Nephron progenitor cell (in vitro differentiated cells): ENCODE measurements at regions not wholly inside any gene's neighbourhood (a gene's known extent, or its start where the extent isn't known, plus 50 kb on each side); places are given as distances from the start of the nearest gene placed in this dataset.
"Not testable (repeated sequence)": the region's sequence is repeated elsewhere in the genome, so short reads cannot be mapped to it uniquely, and the experiment has no call there.

Experiments used
- DNase-seq: peaks from one replicate; pipeline ENCODE4 v3.0.0; 2021
- H3K27ac Mint-ChIP-seq: 2 replicates; pipeline ENCODE4 v1.8.0; 2021; ENCODE audit warnings: mild to moderate bottlenecking, moderate library complexity, mixed read lengths
- H3K27me3 Mint-ChIP-seq: 2 replicates; pipeline ENCODE4 v1.8.0; 2021; ENCODE audit warnings: mild to moderate bottlenecking, low read depth, mixed read lengths; ENCODE audit not compliant: poor library complexity
- H3K36me3 Mint-ChIP-seq: 2 replicates; pipeline ENCODE4 v1.8.0; 2021; ENCODE audit warnings: low read depth, mixed read lengths
- H3K4me1 Mint-ChIP-seq: 2 replicates; pipeline ENCODE4 v1.8.0; 2021; ENCODE audit warnings: mixed read lengths
- H3K4me3 Mint-ChIP-seq: 2 replicates; pipeline ENCODE4 v1.8.0; 2021; ENCODE audit warnings: mild to moderate bottlenecking, moderate library complexity, mixed read lengths
- H3K9me3 Mint-ChIP-seq: 2 replicates; pipeline ENCODE4 v1.8.0; 2021; ENCODE audit warnings: mild to moderate bottlenecking, moderate library complexity, mixed read lengths
- CTCF ChIP-seq: fragments of 200-600 bp; sonication (generic); IDR thresholded peaks from 2 replicates; pipeline ENCODE4 v1.5.0; 2021; ENCODE audit warnings: antibody characterized with exemption

- H3K36me3 Mint-ChIP-seq: no peaks in the 10 kb centered on the region
- peaks cover 10% of the 10 kb centered on the region for H3K4me1 Mint-ChIP-seq
- H3K27me3 Mint-ChIP-seq: peaks cover 48% of the 10 kb centered on the region
- H3K4me3 Mint-ChIP-seq: no peak overlapping the region
- no peaks in the 10 kb centered on the region for H3K9me3 Mint-ChIP-seq
- DNase-seq: no peak
- TF ChIP-seq CTCF: no peak
- H3K27ac Mint-ChIP-seq: no peak overlapping the region
Observed at GRCh38 chr13:112219740-112220139, 152.8 kb downstream of the SOX1 start.

GRCh38 chr13:112220296-112220875, 153.4 kb downstream of the SOX1 start:
- H3K4me3 Mint-ChIP-seq: no peak overlapping the region
- H3K9me3 Mint-ChIP-seq: no peaks in the 10 kb centered on the region
- H3K27ac Mint-ChIP-seq: no peak overlapping the region
- peaks cover 45% of the 10 kb centered on the region for H3K27me3 Mint-ChIP-seq
- DNase-seq: no peak
- H3K4me1 Mint-ChIP-seq: peaks cover 10% of the 10 kb centered on the region
- no peak for TF ChIP-seq CTCF
- no peaks in the 10 kb centered on the region for H3K36me3 Mint-ChIP-seq

- H3K4me3 Mint-ChIP-seq: no peak overlapping the region
- H3K4me1 Mint-ChIP-seq: peaks cover 10% of the 10 kb centered on the region
- no peaks in the 10 kb centered on the region for H3K36me3 Mint-ChIP-seq
- no peaks in the 10 kb centered on the region for H3K9me3 Mint-ChIP-seq
- TF ChIP-seq CTCF: no peak
- DNase-seq: no peak
- H3K27ac Mint-ChIP-seq: no peak overlapping the region
- peaks cover 43% of the 10 kb centered on the region for H3K27me3 Mint-ChIP-seq
Observed at GRCh38 chr13:112220925-112221324, 154.0 kb downstream of the SOX1 start.

DNA sequence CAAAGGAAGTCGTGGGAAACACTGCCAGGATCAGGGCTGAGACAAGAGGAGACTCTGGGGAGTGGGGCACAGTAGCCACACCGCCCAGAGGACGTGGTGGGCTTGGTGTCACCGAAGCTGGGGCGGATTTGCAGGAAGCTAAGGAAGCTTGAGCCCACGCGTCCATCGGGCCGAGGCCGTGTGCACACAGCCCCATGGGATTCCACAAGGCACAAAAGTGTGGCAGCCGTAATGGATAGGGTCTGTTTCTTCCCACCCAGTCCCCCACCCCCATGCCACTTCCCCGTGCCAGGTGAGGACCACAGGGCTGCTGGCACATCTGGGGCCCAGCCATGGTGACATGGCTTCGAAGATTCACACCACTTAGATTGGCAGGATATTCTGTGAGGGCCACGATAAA, 153.2 kb upstream of the SPACA7 start:
- no peaks in the 10 kb centered on the region for H3K36me3 Mint-ChIP-seq
- peaks cover 36% of the 10 kb centered on the region for H3K27me3 Mint-ChIP-seq
- DNase-seq: no peak
- no peaks in the 10 kb centered on the region for H3K9me3 Mint-ChIP-seq
- no peak for TF ChIP-seq CTCF
- no peak overlapping the region for H3K4me3 Mint-ChIP-seq
- H3K27ac Mint-ChIP-seq: no peak overlapping the region
- peaks cover 5% of the 10 kb centered on the region for H3K4me1 Mint-ChIP-seq

DNA sequence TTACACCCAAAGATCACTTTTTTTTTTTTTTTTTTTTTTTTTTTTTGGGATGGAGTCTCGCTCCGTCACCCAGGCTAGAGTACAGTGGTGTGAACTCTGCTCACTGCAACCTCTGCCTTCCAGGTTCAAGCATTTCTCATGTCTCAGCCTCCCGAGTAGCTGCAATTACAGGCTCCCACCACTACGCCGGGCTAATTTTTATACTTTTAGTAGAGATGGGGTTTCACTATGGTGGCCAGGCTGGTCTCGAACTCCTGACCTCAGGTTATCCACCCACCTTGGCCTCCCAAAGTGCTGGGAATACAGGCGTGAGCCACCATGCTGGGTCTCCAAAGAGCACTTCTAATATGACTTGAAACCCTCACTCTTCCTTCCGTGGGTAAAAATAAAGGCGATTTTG, 152.2 kb upstream of the SPACA7 start:
- H3K27me3 Mint-ChIP-seq: peaks cover 28% of the 10 kb centered on the region
- H3K4me3 Mint-ChIP-seq, H3K4me1 Mint-ChIP-seq, DNase-seq, H3K9me3 Mint-ChIP-seq, H3K36me3 Mint-ChIP-seq, H3K27ac Mint-ChIP-seq: not testable (repeated sequence)

- Mint-ChIP-seq H3K4me3 (no peak overlapping the region), H3K4me1 (peaks cover 14% of the 10 kb centered on the region), H3K9me3 (no peaks in the 10 kb centered on the region), H3K36me3 (no peaks in the 10 kb centered on the region), H3K27ac (no peak overlapping the region), H3K27me3 (peaks cover 27% of the 10 kb centered on the region)
- no peak for DNase-seq
- no peak for TF ChIP-seq CTCF
Observed at GRCh38 chr13:112225429-112226090, 150.6 kb upstream of the SPACA7 start.
